HEK293T (cell line): ENCODE measurements at regions not wholly inside any gene's neighbourhood (a gene's known extent, or its start where the extent isn't known, plus 50 kb on each side); places are given as distances from the start of the nearest gene placed in this dataset.

Experiments
- CTCF ChIA-PET: fragments of 350-600 bp; formaldehyde crosslinking; extraction: SDS; loops from one replicate; lab custom pipeline; 2021; ENCODE audit warnings: antibody characterized with exemption, inconsistent platforms; lab: Yijun Ruan, JAX
- POLR2A ChIA-PET: fragments of 350-600 bp; formaldehyde crosslinking; extraction: SDS; loops from one replicate; lab custom pipeline; 2020; ENCODE audit warnings: antibody characterized with exemption, inconsistent platforms; lab: Yijun Ruan, JAX
- DNase-seq: peaks from one replicate; pipeline ENCODE4 v3.0.0; 2012; ENCODE audit warnings: mixed read lengths; ENCODE audit errors: extremely low spot score
- ARNT ChIP-seq: fragments of 450-650 bp; IDR thresholded peaks from 2 replicates; pipeline ENCODE4 v1.6.1; 2017; ENCODE audit warnings: mild to moderate bottlenecking
- BHLHE40 ChIP-seq: fragments of 450-650 bp; IDR thresholded peaks from 2 replicates; pipeline ENCODE4 v1.6.1; 2016; ENCODE audit warnings: mild to moderate bottlenecking, moderate library complexity, borderline replicate concordance
- CTBP1 ChIP-seq: fragments of 450-650 bp; IDR thresholded peaks from 2 replicates; pipeline ENCODE4 v1.6.1; 2016; ENCODE audit warnings: borderline replicate concordance
- ELF4 ChIP-seq: fragments of 450-650 bp; IDR thresholded peaks from 2 replicates; pipeline ENCODE4 v1.6.1; 2017; ENCODE audit warnings: antibody characterized with exemption
- FOXA1 ChIP-seq: fragments of 450-650 bp; IDR thresholded peaks from 2 replicates; pipeline ENCODE4 v1.6.1; 2016; ENCODE audit warnings: mild to moderate bottlenecking
- FOXK2 ChIP-seq: fragments of 450-650 bp; IDR thresholded peaks from 2 replicates; pipeline ENCODE4 v1.6.1; 2016; ENCODE audit warnings: mild to moderate bottlenecking
- FOXM1 ChIP-seq: fragments of 450-650 bp; IDR thresholded peaks from 2 replicates; pipeline ENCODE4 v1.6.1; 2017; ENCODE audit warnings: mild to moderate bottlenecking, borderline replicate concordance
- HDGF ChIP-seq: fragments of 450-650 bp; IDR thresholded peaks from 2 replicates; pipeline ENCODE4 v1.6.1; 2017; ENCODE audit warnings: antibody characterized with exemption, borderline replicate concordance
- L3MBTL2 ChIP-seq: fragments of 450-650 bp; conservative IDR thresholded peaks from 2 replicates; pipeline ENCODE4 v1.6.1; 2016; ENCODE audit warnings: mild to moderate bottlenecking
- LEF1 ChIP-seq: fragments of 450-650 bp; IDR thresholded peaks from 2 replicates; pipeline ENCODE4 v1.6.1; 2017; ENCODE audit warnings: mild to moderate bottlenecking, borderline replicate concordance
- NFRKB ChIP-seq: fragments of 450-650 bp; IDR thresholded peaks from 2 replicates; pipeline ENCODE4 v1.6.1; 2016; ENCODE audit warnings: mild to moderate bottlenecking, moderate library complexity
- SP1 ChIP-seq: fragments of 450-650 bp; IDR thresholded peaks from 2 replicates; pipeline ENCODE4 v1.6.1; 2017
- SUZ12 ChIP-seq: fragments of 450-650 bp; IDR thresholded peaks from 2 replicates; pipeline ENCODE4 v1.6.1; 2016; ENCODE audit warnings: mild to moderate bottlenecking
- TARDBP ChIP-seq: fragments of 450-650 bp; IDR thresholded peaks from 2 replicates; pipeline ENCODE4 v1.6.1; 2016
- ZNF384 ChIP-seq: fragments of 450-650 bp; IDR thresholded peaks from 2 replicates; pipeline ENCODE4 v1.6.1; 2016
- TF ChIP-seq, protein P1 (sequence below): fragments of 450-650 bp; IDR thresholded peaks from 2 replicates; pipeline ENCODE4 v1.6.1; 2016

- DNase-seq: no peak
- CTCF ChIA-PET: no interaction called here
These were observed 328.9 kb upstream of the CHAC2 start for GRCh38 chr2:53438692-53439091.

GRCh38 chr2:53438100-53438499, 329.5 kb upstream of the CHAC2 start:
- no peak for DNase-seq
- ChIA-PET POLR2A (no interaction called here), CTCF (no interaction called here)
- TF ChIP-seq ARNT (no peak), ZNF384 (no peak), HDGF (no peak), FOXM1 (no peak), FOXK2 (no peak), BHLHE40 (no peak), FOXA1 (no peak), SUZ12 (no peak), TARDBP (no peak), NFRKB (no peak), L3MBTL2 (no peak), SP1 (no peak), LEF1 (no peak), ELF4 (no peak), CTBP1 (no peak)
- TF ChIP-seq, protein P1, sequence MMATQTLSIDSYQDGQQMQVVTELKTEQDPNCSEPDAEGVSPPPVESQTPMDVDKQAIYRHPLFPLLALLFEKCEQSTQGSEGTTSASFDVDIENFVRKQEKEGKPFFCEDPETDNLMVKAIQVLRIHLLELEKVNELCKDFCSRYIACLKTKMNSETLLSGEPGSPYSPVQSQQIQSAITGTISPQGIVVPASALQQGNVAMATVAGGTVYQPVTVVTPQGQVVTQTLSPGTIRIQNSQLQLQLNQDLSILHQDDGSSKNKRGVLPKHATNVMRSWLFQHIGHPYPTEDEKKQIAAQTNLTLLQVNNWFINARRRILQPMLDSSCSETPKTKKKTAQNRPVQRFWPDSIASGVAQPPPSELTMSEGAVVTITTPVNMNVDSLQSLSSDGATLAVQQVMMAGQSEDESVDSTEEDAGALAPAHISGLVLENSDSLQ: no peak

More at GRCh38 chr2:53438692-53439091, 328.9 kb upstream of the CHAC2 start:
- TF ChIP-seq FOXK2 (no peak), LEF1 (no peak), ARNT (no peak), NFRKB (no peak), TARDBP (no peak)
- POLR2A ChIA-PET: no interaction called here

DNA sequence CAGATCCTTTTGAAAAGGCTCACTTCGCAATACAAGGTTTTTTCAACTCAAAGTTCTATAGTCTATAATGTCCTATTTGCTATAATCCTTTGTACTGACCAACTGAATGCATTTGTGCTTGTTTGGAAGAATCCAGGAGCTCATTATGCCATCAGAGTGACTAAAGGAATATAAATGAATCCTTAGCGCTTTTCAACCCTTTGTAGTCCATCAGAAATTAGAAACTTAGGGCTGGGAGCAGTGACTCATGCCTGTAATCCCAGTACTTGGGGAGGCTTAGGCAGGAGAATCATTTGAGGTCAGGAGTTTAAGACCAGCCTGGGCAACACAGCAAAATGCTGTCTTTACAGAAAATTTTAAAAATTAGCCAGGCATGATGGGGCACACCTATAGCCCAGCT, 330.2 kb upstream of the CHAC2 start:
- ChIA-PET POLR2A (no interaction called here), CTCF (no interaction called here)
- DNase-seq: no peak
- TF ChIP-seq FOXM1: no peak
- TF ChIP-seq LEF1: no peak
- no peak for TF ChIP-seq SP1

DNA sequence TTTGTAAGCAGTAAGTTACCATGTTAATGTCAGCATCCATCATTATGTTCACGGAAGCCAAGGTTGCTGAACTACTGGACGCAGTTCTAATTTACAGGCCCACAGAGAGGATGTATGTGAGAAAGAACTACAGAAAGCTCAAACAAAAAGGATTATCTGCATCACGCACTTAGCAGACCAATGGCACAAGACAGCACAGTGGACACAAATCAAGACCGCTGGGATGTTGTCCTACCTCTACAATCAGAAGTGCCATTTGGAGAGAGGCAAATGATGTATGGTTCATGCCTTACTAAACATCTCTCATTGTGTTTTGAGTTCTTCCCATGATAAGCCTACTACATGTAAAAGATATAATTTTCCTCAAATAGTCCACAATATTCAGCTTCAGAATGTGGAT, 330.7 kb upstream of the CHAC2 start:
- DNase-seq: no peak
- ChIA-PET POLR2A (no interaction called here), CTCF (no interaction called here)
- TF ChIP-seq SP1: no peak
- no peak for TF ChIP-seq ZNF384
- no peak for TF ChIP-seq TARDBP
- TF ChIP-seq FOXA1: no peak
- no peak for TF ChIP-seq L3MBTL2
- TF ChIP-seq HDGF: no peak
- TF ChIP-seq NFRKB: no peak
- TF ChIP-seq LEF1: no peak
- no peak for TF ChIP-seq FOXM1
- TF ChIP-seq ARNT: no peak
- TF ChIP-seq CTBP1: no peak
- no peak for TF ChIP-seq ELF4
- TF ChIP-seq, protein P1: no peak
- no peak for TF ChIP-seq FOXK2
- TF ChIP-seq BHLHE40: no peak
- no peak for TF ChIP-seq SUZ12

- TF ChIP-seq FOXK2 (no peak), SP1 (no peak), ARNT (no peak), LEF1 (no peak), HDGF (no peak), NFRKB (no peak), ELF4 (no peak), FOXM1 (no peak), TARDBP (no peak), SUZ12 (no peak), L3MBTL2 (no peak), FOXA1 (no peak), BHLHE40 (no peak), CTBP1 (no peak), ZNF384 (no peak)
- TF ChIP-seq, protein P1: no peak
- ChIA-PET CTCF (no interaction called here), POLR2A (no interaction called here)
- DNase-seq: no peak
These were observed 332.0 kb upstream of the CHAC2 start for GRCh38 chr2:53435610-53436009.

- no peak for DNase-seq
- ChIA-PET POLR2A (no interaction called here), CTCF (no interaction called here)
- TF ChIP-seq ELF4 (no peak), LEF1 (no peak), TARDBP (no peak), ZNF384 (no peak)
These were observed 333.1 kb upstream of the CHAC2 start for GRCh38 chr2:53434466-53434865.

DNA sequence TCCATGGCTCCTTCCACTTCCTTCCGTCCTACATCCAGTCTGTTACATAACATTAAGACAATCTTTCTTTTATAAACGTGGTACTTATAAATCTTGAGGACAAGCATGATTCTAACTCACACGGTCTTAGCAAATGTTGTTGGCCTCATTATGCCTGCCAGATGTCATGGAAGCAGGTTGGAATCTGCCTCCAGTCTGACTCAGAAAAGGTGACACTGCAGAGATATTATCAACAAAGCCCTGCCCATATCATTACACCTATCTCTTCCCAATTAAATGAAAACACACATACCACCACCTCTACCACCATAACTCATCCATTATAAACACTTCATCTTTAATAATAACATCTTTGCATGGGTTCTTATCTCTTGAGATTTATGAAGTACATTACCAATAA, 334.7 kb upstream of the CHAC2 start:
- TF ChIP-seq CTBP1: no peak
- no peak for TF ChIP-seq FOXM1
- TF ChIP-seq LEF1: no peak
- no peak for TF ChIP-seq FOXK2
- TF ChIP-seq L3MBTL2: no peak
- no peak for TF ChIP-seq ARNT
- TF ChIP-seq ELF4: no peak
- no peak for TF ChIP-seq HDGF
- TF ChIP-seq, protein P1: no peak
- TF ChIP-seq NFRKB: no peak
- TF ChIP-seq TARDBP: no peak
- TF ChIP-seq ZNF384: no peak
- TF ChIP-seq FOXA1: no peak
- TF ChIP-seq SUZ12: no peak
- POLR2A ChIA-PET: no interaction called here
- no peak for DNase-seq
- CTCF ChIA-PET: no interaction called here
